NCI-H1930 (cell line): ENCODE measurements at regions not wholly inside any gene's neighbourhood (a gene's known extent, or its start where the extent isn't known, plus 50 kb on each side); places are given as distances from the start of the nearest gene placed in this dataset.
"Not testable (repeated sequence)": the region's sequence is repeated elsewhere in the genome, so short reads cannot be mapped to it uniquely, and the experiment has no call there.

Experiments
- DNase-seq, 2 experiments: peaks; one replicate each; lab custom pipeline; 2025; lab: John Stamatoyannopoulos, UW

GRCh38 chr4:34486461-34487363 lies 1757.6 kb downstream of the ARAP2 start:
- peak in 1 of 2 experiments; percentile 13 for DNase-seq

DNA sequence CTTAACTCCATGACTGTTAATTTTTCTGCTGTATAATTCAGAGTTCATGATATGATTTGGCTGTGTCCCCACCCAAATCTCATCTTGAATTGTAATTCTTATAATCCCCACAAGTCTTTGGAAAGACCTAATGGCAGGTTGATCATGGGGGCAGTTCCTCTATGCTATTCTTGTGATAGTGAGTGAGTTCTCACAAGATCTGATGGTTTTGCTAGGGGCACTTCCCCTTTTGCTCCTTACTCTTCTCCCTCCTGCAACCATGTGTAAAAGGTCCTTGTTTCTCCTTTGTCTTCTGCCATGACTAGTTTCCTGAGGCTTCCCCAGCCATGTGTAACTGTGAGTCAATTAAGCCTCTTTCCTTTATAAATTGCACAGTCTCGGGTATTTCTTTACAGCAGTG lies 1751.9 kb downstream of the ARAP2 start:
- no peak for DNase-seq

DNA sequence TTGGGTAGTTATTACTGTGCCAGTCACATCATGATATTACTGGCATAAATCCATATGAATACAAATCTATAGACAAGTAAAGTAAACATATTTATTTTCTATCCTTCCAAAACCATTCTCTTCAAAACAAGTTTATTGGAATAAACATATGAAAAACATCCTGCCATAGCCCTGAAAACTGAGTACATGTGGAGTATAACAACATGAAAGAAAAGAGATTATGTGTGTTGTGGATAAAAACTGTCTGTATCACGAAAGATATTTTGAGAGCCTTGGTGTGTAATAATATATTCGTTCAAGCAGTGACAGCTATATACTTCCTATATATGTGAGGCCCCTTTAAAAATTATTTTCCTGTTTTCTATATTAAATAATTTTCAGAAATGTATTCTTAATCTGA lies 1742.2 kb downstream of the ARAP2 start:
- no peak for DNase-seq

DNA sequence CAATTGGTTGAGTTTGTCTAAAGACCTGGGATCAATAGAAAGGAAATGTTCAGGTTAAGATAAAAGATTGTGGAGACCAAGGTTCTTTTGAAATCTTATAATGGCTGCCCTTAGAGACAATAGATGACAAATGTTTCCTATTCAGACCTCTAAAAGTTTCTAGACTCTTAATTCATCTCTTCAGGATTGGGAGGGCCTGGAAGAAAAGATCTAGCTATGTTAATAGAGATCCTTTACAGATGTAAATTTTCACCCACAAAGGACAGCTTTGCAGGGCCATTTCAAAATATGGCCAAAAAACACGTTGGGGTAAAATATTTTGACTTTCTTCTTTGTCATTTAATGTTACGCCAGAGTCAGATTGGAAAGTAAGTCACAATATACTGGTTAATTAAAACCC lies 1739.6 kb downstream of the ARAP2 start:
- not testable (repeated sequence) for DNase-seq

DNA sequence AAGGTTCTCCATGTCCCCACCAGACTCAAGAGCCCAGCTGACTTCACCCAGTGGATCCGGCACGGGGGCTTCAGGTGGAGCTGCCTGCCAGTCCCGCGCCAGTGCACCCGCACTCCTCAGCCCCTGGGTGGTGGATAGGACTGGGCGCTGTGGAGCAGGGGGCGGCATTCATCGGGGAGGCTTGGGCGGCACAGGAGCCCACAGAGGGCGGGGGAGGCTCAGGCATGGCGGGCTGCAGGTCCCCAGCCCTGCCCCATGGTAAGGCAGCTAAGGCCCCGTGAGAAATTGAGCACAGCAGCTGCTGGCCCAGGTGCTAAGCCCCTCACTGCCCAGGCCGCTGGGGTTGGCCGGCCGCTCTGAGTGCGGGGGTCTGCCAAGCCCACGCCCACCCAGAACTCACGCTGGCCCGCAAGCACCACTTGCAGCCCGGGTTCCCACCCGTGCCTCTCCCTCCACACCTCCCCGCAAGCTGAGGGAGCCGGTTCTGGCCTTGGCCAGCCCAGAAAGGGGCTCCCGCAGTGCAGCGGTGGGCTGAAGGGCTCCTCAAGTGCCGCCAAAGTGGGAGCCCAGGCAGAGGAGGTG lies 1737.7 kb downstream of the ARAP2 start:
- DNase-seq: not testable (repeated sequence)

GRCh38 chr4:34512616-34513015 lies 1731.7 kb downstream of the ARAP2 start:
- no peak for DNase-seq

- DNase-seq: peak; percentile 3 to 42
Observed at GRCh38 chr4:34516524-34516923, 1727.8 kb downstream of the ARAP2 start.

DNA sequence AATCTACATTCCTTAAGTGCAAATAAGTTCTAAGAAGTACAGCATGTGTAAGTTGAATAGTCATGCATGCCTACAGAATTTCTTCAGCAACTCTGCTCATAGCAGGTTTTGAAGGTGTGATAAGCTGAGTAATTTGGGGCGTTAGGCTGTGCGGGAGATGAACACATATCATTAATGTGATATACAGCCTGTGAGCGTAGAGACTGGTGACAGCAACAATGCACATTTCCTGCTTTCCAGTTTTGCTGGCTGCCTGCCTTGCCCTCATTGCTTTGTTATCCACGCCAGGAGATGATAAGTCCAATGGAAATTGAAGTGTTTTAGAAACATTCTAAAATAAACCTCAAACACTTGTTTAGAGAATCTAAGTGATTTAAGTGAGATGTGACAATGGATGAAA lies 1709.4 kb downstream of the ARAP2 start:
- DNase-seq: no peak

DNA sequence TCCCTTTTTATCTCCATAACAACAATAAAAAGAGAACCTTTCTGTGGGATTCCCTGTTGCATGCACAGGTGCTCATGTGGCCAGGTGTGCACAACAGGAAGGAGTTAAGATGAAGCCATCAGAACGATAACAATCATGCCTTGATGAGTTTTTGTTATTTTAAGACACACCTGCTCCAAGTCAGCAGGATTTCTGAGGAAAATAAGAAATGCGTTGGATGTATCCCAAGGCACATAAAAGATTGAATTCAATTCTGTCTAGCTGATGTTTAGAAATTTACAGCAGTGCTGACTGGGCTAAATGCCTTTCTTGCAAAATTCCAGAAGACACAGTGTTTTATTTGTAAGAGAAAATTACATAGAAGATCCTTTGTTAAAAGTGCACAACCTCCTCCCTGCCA lies 1678.2 kb downstream of the ARAP2 start:
- DNase-seq: no peak

DNA sequence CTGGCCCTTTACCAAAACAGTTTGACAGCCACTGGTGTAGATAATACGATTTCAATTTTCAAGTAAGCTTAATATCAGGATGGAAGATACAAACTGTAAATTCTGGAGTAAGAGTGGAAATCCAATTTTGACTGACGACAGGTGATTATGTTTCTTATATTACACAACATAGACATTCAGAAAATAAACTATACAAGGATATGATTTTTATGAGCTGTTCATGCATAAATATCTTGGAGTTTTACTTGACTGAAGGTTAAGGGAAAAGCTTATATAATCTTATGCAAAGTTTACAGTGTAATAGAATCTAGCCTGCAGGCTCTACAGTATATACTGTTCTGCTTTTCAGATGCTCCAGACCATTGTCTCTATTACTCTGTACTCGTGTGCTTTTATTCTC lies 1672.3 kb downstream of the ARAP2 start:
- no peak for DNase-seq

- no peak for DNase-seq
Observed at GRCh38 chr4:34615315-34615714, 1629.0 kb downstream of the ARAP2 start.

- DNase-seq: no peak
Observed at GRCh38 chr4:34619531-34620162, 1624.7 kb downstream of the ARAP2 start.

DNA sequence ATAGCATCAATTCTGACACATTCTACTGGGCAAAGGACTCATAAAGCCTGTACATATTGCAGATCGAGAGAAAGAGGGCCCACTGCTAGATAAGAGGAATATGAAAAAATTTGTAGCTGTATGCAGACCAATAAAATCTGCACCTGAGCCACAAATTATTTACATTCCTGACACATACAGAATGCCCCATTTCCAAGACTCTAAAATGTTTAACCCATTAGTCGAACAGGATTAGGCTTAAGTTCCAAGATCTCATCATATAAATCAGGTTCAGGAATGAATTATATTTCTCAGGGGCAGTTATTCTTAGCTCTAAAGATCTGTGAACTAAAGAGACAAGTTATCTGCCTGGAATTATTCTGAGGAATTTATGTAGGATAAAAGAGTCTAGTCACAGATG lies 1615.8 kb downstream of the ARAP2 start:
- DNase-seq: no peak

DNA sequence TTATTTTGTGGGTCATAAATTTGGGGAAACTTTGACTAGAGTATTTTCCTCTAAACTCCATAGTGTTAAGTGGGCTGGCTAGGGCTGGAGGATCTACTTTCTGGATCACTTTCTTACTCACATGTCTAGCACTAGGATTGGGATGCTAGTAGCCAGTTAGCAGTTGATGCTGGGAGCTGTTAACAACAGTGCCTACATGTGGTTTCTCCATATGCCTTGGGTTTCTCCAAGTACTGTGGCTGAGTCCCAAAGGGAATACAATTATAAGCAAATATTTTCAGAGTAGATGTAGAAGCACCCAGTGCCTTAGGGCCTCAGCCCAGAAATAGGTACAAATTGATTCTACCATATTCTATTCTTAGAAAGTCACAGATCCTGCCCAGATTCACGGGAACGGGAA lies 1614.9 kb downstream of the ARAP2 start:
- no peak for DNase-seq

- no peak for DNase-seq
Observed at GRCh38 chr4:34633241-34633640, 1611.1 kb downstream of the ARAP2 start.

DNA sequence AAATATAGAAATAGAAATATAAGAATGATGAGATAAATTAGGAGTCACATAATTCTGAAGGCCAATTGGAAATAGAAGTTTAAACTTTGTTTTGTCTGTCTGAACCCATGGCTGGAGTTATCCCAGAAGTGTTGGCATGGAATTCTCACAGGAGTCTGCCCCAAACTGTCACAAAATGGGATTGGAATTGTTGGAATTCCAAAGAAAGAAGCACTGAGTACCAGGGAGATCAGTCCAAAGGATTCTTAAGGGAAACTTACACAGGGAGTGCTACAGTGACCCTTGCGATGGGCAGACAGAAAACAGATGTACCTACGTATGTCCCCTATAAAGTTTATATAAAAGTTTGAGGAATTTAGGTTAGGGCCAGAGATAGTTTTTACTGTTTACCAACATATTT lies 1607.7 kb downstream of the ARAP2 start:
- DNase-seq: no peak

GRCh38 chr4:34643476-34643875 lies 1600.8 kb downstream of the ARAP2 start:
- DNase-seq: no peak

DNA sequence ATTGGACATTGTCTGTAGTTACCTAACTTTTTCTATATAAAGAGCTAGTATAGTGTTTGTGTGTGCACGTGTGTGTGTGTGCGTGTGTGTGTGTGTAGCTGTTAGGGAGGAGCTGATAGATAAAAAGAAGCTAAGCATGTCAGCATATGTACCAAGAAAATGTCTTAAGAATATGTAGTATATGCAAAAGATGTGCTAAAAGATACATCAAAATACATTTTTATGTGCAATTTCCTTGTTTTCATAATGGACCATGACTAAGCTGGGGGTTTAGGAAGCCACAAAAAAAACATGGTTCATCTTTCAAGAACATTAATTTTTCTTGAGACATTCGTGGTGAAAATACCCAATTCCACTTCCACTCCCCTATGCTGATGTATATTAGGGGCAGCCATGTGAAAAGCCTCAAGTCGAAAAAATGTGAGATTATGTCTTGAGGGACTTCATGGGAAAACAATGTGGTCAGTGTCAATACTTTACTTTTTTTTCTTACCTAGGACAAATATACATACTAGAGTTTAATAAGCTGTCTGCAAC lies 1599.7 kb downstream of the ARAP2 start:
- no peak for DNase-seq

DNA sequence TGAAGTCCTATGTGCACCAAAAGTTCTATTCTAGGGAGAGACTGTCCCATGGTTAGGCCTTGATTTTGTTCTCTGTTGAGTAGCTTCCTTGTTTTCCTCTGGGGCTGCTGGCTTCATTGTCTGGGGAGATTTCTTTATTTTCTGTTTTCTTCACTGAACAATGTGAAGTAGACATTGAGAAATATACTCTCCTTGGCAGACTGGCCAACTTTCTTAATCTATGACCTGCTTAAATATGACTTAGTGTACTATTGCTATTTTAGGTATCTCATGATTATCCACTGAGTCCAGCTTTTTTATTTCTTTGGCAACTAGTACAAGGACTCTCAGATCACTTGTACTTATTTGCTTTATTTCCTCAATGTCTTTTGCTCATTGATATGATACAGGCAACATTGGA lies 1594.6 kb downstream of the ARAP2 start:
- no peak for DNase-seq

DNA sequence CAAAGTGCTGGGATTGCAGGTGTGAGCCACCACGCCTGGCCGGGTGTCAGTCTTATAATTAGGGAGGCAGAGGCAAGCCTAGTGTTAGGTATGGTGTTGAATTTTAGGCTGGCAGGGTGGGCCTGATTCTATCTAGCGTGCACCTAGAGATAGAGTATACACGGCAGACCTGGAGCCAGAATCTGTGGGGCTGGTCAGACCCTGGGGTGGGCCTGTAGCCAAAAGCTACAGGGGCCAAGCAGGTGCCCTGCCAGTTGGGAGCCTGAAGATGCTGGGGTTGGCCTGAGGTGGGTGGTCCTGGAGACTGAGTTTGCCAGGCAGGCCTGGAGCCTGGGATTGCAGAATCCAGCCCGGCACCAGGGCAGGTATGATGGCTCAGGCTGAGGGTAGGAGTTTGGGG lies 1580.3 kb downstream of the ARAP2 start:
- DNase-seq: no peak

DNA sequence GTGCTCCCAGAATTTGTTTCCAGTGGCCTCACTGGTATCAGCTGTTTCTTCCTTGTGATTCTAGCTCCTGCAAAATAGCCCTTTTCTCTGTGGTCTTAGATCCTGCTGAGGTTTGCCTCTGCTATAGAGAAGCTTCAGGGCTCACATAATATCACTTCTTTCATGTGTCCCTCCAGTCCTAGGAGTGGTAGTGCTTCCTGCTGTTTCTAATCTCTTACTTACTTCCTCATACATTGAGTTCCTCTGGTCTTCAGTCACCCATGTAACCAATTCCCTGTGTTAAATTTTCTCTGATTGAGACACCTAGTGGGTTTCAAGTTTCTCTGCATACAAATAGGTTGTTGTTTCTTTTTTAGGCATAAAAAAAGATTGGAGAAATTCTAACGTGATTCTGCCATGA lies 1567.9 kb downstream of the ARAP2 start:
- DNase-seq: no peak

GRCh38 chr4:34678431-34678830 lies 1565.9 kb downstream of the ARAP2 start:
- DNase-seq: no peak

DNA sequence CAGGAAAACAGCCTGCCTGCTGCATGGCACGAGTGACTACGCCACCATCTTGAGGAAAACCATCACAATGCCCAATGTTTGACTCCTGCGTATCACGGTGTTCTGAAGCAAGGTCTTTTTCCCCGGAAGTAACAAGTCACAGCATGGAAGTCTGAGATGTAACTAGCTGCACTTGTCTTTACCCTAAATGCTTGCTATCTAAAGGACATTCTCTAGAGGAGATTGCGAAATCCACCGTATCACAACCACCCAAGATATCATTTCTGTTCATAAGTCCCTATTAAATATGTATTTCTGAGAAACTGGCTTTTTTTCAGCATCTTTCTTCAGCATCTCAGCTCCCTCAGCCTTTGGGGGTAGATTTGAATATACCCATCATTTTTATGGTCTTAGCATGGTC lies 1565.1 kb downstream of the ARAP2 start:
- no peak for DNase-seq
